Activated naive CD4-positive, alpha-beta T cell treated with anti-CD3 and anti-CD28 coated beads for 36 hours (primary cell): ENCODE measurements at regions not wholly inside any gene's neighbourhood (a gene's known extent, or its start where the extent isn't known, plus 50 kb on each side); places are given as distances from the start of the nearest gene placed in this dataset.

ENCODE experiments used
- CTCF ChIA-PET: fragments of 350-600 bp; sonication (Branson Sonifier 250); formaldehyde crosslinking; loops from one replicate; lab custom pipeline; 2021; ENCODE audit warnings: antibody characterized with exemption; lab: Charles Lee
- DNase-seq: peaks from one replicate; pipeline ENCODE4 v3.0.0-alpha.2; 2020
- H3K27ac Mint-ChIP-seq: one replicate; pipeline ENCODE4 v1.8.0; 2021; ENCODE audit warnings: mild to moderate bottlenecking, mixed read lengths
- H3K27me3 Mint-ChIP-seq: one replicate; pipeline ENCODE4 v1.8.0; 2021; ENCODE audit warnings: low read depth, mixed read lengths
- H3K36me3 Mint-ChIP-seq: one replicate; pipeline ENCODE4 v1.8.0; 2021; ENCODE audit warnings: low read depth, mixed read lengths
- H3K4me1 Mint-ChIP-seq: one replicate; pipeline ENCODE4 v1.8.0; 2021; ENCODE audit warnings: low read depth, mixed read lengths
- H3K4me3 Mint-ChIP-seq: one replicate; pipeline ENCODE4 v1.8.0; 2021; ENCODE audit warnings: mild to moderate bottlenecking, moderate library complexity, mixed read lengths
- H3K9me3 Mint-ChIP-seq: one replicate; pipeline ENCODE4 v1.8.0; 2021; ENCODE audit warnings: mixed read lengths
- intact Hi-C: fragments of 100-400 bp; cut with micrococcal nuclease; formaldehyde crosslinking; loops from one replicate; pipeline ENCODE4 v1.15.1; 2023

GRCh38 chr11:13875643-13876042, 86.9 kb upstream of the SPON1 start:
- CTCF ChIA-PET: no interaction called here
- H3K9me3 Mint-ChIP-seq: no peaks in the 10 kb centered on the region
- no peaks in the 10 kb centered on the region for H3K36me3 Mint-ChIP-seq
- DNase-seq: no peak
- intact Hi-C loops: no loop called here
- no peaks in the 10 kb centered on the region for H3K27me3 Mint-ChIP-seq
- H3K4me1 Mint-ChIP-seq: peaks cover 30% of the 10 kb centered on the region
- no peak overlapping the region for H3K27ac Mint-ChIP-seq
- H3K4me3 Mint-ChIP-seq: no peak overlapping the region

- Mint-ChIP-seq H3K27me3 (no peaks in the 10 kb centered on the region), H3K4me3 (no peak overlapping the region), H3K4me1 (peaks cover 28% of the 10 kb centered on the region), H3K27ac (no peak overlapping the region), H3K36me3 (no peaks in the 10 kb centered on the region), H3K9me3 (no peaks in the 10 kb centered on the region)
- no peak for DNase-seq
- CTCF ChIA-PET: no interaction called here
- intact Hi-C loops: no loop called here
These were observed 86.1 kb upstream of the SPON1 start for GRCh38 chr11:13876423-13876822.

- no peak overlapping the region for H3K4me3 Mint-ChIP-seq
- intact Hi-C loops: no loop called here
These were observed 84.4 kb upstream of the SPON1 start for GRCh38 chr11:13878077-13878476.

GRCh38 chr11:13880634-13881033, 81.9 kb upstream of the SPON1 start:
- no peaks in the 10 kb centered on the region for H3K36me3 Mint-ChIP-seq
- H3K4me3 Mint-ChIP-seq: no peak overlapping the region
- peaks cover 18% of the 10 kb centered on the region for H3K4me1 Mint-ChIP-seq
- H3K27me3 Mint-ChIP-seq: no peaks in the 10 kb centered on the region
- CTCF ChIA-PET: no interaction called here
- DNase-seq: no peak
- no peaks in the 10 kb centered on the region for H3K9me3 Mint-ChIP-seq
- no peak overlapping the region for H3K27ac Mint-ChIP-seq
- intact Hi-C loops: no loop called here

More at GRCh38 chr11:13878077-13878476, 84.4 kb upstream of the SPON1 start:
- DNase-seq: no peak
- H3K36me3 Mint-ChIP-seq: no peaks in the 10 kb centered on the region
- no peaks in the 10 kb centered on the region for H3K27me3 Mint-ChIP-seq
- CTCF ChIA-PET: no interaction called here
- H3K9me3 Mint-ChIP-seq: no peaks in the 10 kb centered on the region
- peaks cover 23% of the 10 kb centered on the region for H3K4me1 Mint-ChIP-seq
- no peak overlapping the region for H3K27ac Mint-ChIP-seq

- intact Hi-C loops: no loop called here
- no peak overlapping the region for H3K27ac Mint-ChIP-seq
- peaks cover 18% of the 10 kb centered on the region for H3K4me1 Mint-ChIP-seq
- CTCF ChIA-PET: no interaction called here
- DNase-seq: no peak
- no peaks in the 10 kb centered on the region for H3K27me3 Mint-ChIP-seq
- H3K36me3 Mint-ChIP-seq: no peaks in the 10 kb centered on the region
- H3K9me3 Mint-ChIP-seq: no peaks in the 10 kb centered on the region
- no peak overlapping the region for H3K4me3 Mint-ChIP-seq
These were observed 81.2 kb upstream of the SPON1 start for GRCh38 chr11:13881226-13881905.

GRCh38 chr11:13883042-13883441, 79.5 kb upstream of the SPON1 start:
- peaks cover 13% of the 10 kb centered on the region for H3K4me1 Mint-ChIP-seq
- H3K27ac Mint-ChIP-seq: no peak overlapping the region
- no peaks in the 10 kb centered on the region for H3K36me3 Mint-ChIP-seq
- no peak overlapping the region for H3K4me3 Mint-ChIP-seq
- H3K9me3 Mint-ChIP-seq: peaks cover 6% of the 10 kb centered on the region
- CTCF ChIA-PET: interaction anchor here (1.0 kb wide), 1 partner anchor 9 kb away, joined by 4 read pairs; no protein-coding TSS in a partner anchor
- peak; percentile 65 for DNase-seq
- intact Hi-C loops: no loop called here
- H3K27me3 Mint-ChIP-seq: no peaks in the 10 kb centered on the region

- H3K9me3 Mint-ChIP-seq: peaks cover 6% of the 10 kb centered on the region
- no peaks in the 10 kb centered on the region for H3K36me3 Mint-ChIP-seq
- no peak overlapping the region for H3K4me3 Mint-ChIP-seq
- no peaks in the 10 kb centered on the region for H3K27me3 Mint-ChIP-seq
- no peak for DNase-seq
- intact Hi-C loops: no loop called here
- CTCF ChIA-PET: interaction anchor here (1.0 kb wide), 1 partner anchor 9 kb away, joined by 4 read pairs; no protein-coding TSS in a partner anchor
- peaks cover 9% of the 10 kb centered on the region for H3K4me1 Mint-ChIP-seq
- H3K27ac Mint-ChIP-seq: no peak overlapping the region
These were observed 78.9 kb upstream of the SPON1 start for GRCh38 chr11:13883589-13883988.

GRCh38 chr11:13884158-13884799, 78.2 kb upstream of the SPON1 start:
- H3K27me3 Mint-ChIP-seq: no peaks in the 10 kb centered on the region
- intact Hi-C loops: no loop called here
- peaks cover 6% of the 10 kb centered on the region for H3K9me3 Mint-ChIP-seq
- H3K4me3 Mint-ChIP-seq: no peak overlapping the region
- CTCF ChIA-PET: no interaction called here
- DNase-seq: no peak
- no peak overlapping the region for H3K27ac Mint-ChIP-seq
- peaks cover 9% of the 10 kb centered on the region for H3K4me1 Mint-ChIP-seq
- no peaks in the 10 kb centered on the region for H3K36me3 Mint-ChIP-seq

- CTCF ChIA-PET: no interaction called here
- DNase-seq: no peak
- no peaks in the 10 kb centered on the region for H3K27me3 Mint-ChIP-seq
- H3K36me3 Mint-ChIP-seq: no peaks in the 10 kb centered on the region
- H3K4me1 Mint-ChIP-seq: peaks cover 9% of the 10 kb centered on the region
- H3K27ac Mint-ChIP-seq: no peak overlapping the region
- no peak overlapping the region for H3K4me3 Mint-ChIP-seq
- peaks cover 6% of the 10 kb centered on the region for H3K9me3 Mint-ChIP-seq
- intact Hi-C loops: no loop called here
These were observed 77.4 kb upstream of the SPON1 start for GRCh38 chr11:13885083-13885482.

GRCh38 chr11:13889552-13890249, 72.8 kb upstream of the SPON1 start:
- H3K4me3 Mint-ChIP-seq: no peak overlapping the region
- H3K27me3 Mint-ChIP-seq: no peaks in the 10 kb centered on the region
- peaks cover 6% of the 10 kb centered on the region for H3K4me1 Mint-ChIP-seq
- intact Hi-C loops: no loop called here
- CTCF ChIA-PET: no interaction called here
- DNase-seq: no peak
- no peak overlapping the region for H3K27ac Mint-ChIP-seq
- H3K36me3 Mint-ChIP-seq: no peaks in the 10 kb centered on the region
- H3K9me3 Mint-ChIP-seq: peaks cover 6% of the 10 kb centered on the region

GRCh38 chr11:13891911-13892310, 70.6 kb upstream of the SPON1 start:
- Mint-ChIP-seq H3K27ac (no peak overlapping the region), H3K27me3 (no peaks in the 10 kb centered on the region), H3K36me3 (no peaks in the 10 kb centered on the region), H3K4me1 (peaks cover 3% of the 10 kb centered on the region), H3K4me3 (no peak overlapping the region), H3K9me3 (peaks cover 3% of the 10 kb centered on the region)
- CTCF ChIA-PET: no interaction called here
- DNase-seq: no peak
- intact Hi-C loops: no loop called here

GRCh38 chr11:13896175-13896980, 66.1 kb upstream of the SPON1 start:
- intact Hi-C loops: no loop called here
- H3K4me1 Mint-ChIP-seq: peaks cover 3% of the 10 kb centered on the region
- H3K4me3 Mint-ChIP-seq: no peak overlapping the region

More at GRCh38 chr11:13896175-13896980, 66.1 kb upstream of the SPON1 start:
- Mint-ChIP-seq H3K27ac (no peak overlapping the region), H3K36me3 (no peaks in the 10 kb centered on the region), H3K9me3 (no peaks in the 10 kb centered on the region), H3K27me3 (no peaks in the 10 kb centered on the region)
- no peak for DNase-seq
- CTCF ChIA-PET: no interaction called here
